NCI-H1417 (cell line): ENCODE measurements at regions not wholly inside any gene's neighbourhood (a gene's known extent, or its start where the extent isn't known, plus 50 kb on each side); places are given as distances from the start of the nearest gene placed in this dataset.
A peak's percentile ranks its signal among the peaks of the same experiment; 100 is the strongest.

ENCODE experiments used
- DNase-seq, 3 experiments: peaks; one replicate each; lab custom pipeline; 2025; lab: John Stamatoyannopoulos, UW

- peak in 1 of 3 experiments; percentile 12 for DNase-seq
These were observed 318.2 kb upstream of the CAMK1G start for GRCh38 chr1:209265301-209265700.

- DNase-seq, result no peak
These were observed 316.8 kb upstream of the CAMK1G start for GRCh38 chr1:209266590-209267205.

GRCh38 chr1:209267968-209268367 is 315.5 kb upstream of the CAMK1G start:
- DNase-seq, result no peak

GRCh38 chr1:209268479-209268878 is 315.0 kb upstream of the CAMK1G start:
- no peak for DNase-seq

GRCh38 chr1:209276321-209276720 is 307.2 kb upstream of the CAMK1G start:
- DNase-seq, result no peak

- DNase-seq, result no peak
These were observed 305.9 kb upstream of the CAMK1G start for GRCh38 chr1:209277662-209278061.

GRCh38 chr1:209291715-209292114 is 291.8 kb upstream of the CAMK1G start:
- no peak for DNase-seq

- peak; percentile 6 to 85 (median 55) for DNase-seq
These were observed 280.5 kb upstream of the CAMK1G start for GRCh38 chr1:209302779-209303568.

- no peak for DNase-seq
These were observed 279.3 kb upstream of the CAMK1G start for GRCh38 chr1:209304166-209304565.

GRCh38 chr1:209305221-209305954 is 278.1 kb upstream of the CAMK1G start:
- DNase-seq, result no peak

GRCh38 chr1:209307846-209308245 is 275.7 kb upstream of the CAMK1G start:
- DNase-seq, result peak in 1 of 3 experiments; percentile 25

GRCh38 chr1:209309198-209309597 is 274.3 kb upstream of the CAMK1G start:
- no peak for DNase-seq

GRCh38 chr1:209311770-209312169 is 271.7 kb upstream of the CAMK1G start:
- DNase-seq, result no peak

- no peak for DNase-seq
These were observed 266.6 kb upstream of the CAMK1G start for GRCh38 chr1:209316929-209317328.

GRCh38 chr1:209318181-209319056 is 265.1 kb upstream of the CAMK1G start:
- no peak for DNase-seq

GRCh38 chr1:209319057-209319432 is 264.5 kb upstream of the CAMK1G start:
- DNase-seq, result no peak

- DNase-seq, result no peak
These were observed 264.0 kb upstream of the CAMK1G start for GRCh38 chr1:209319549-209319948.

- DNase-seq, result no peak
These were observed 259.8 kb upstream of the CAMK1G start for GRCh38 chr1:209323743-209324142.

- peak in 1 of 3 experiments; percentile 13 for DNase-seq
These were observed 258.3 kb upstream of the CAMK1G start for GRCh38 chr1:209324901-209325871.

- DNase-seq, result no peak
These were observed 257.4 kb upstream of the CAMK1G start for GRCh38 chr1:209326076-209326475.

GRCh38 chr1:209326831-209327230 is 256.7 kb upstream of the CAMK1G start:
- no peak for DNase-seq
